ENCODE measurements at regions not wholly inside any gene's neighbourhood (a gene's known extent, or its start where the extent isn't known, plus 50 kb on each side); places are given as distances from the start of the nearest gene placed in this dataset.

DNA sequence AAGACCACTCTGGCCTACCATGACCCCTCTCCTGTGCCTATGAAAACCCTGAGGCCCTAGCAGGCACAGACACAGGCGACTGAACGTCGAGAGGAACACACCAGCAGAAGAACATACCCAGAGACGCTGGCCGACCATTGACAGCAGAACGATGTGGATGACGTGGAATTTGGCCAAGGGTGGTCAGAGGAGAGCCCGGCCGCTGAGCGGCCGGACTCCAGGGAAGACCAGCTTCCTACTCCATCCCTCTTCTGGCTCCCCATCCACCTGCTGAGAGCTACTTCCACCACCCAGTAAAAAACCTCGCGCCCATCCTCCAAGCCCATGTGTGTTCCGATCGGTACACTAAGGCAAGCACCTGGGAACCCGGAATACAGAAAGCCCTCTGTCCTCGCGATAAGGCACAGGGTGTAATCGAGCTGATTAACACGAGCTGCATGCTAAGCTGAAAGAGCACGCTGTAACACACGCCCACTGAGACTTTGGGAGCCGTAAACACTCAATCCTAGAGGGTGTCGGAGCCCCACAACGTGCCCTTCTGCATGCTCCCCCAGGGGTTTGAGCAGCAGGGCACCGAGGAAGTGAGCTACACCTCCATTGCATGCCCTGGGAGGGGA is 150.3 kb downstream of the CENPF start:
- TF ChIP-seq, protein P1, sequence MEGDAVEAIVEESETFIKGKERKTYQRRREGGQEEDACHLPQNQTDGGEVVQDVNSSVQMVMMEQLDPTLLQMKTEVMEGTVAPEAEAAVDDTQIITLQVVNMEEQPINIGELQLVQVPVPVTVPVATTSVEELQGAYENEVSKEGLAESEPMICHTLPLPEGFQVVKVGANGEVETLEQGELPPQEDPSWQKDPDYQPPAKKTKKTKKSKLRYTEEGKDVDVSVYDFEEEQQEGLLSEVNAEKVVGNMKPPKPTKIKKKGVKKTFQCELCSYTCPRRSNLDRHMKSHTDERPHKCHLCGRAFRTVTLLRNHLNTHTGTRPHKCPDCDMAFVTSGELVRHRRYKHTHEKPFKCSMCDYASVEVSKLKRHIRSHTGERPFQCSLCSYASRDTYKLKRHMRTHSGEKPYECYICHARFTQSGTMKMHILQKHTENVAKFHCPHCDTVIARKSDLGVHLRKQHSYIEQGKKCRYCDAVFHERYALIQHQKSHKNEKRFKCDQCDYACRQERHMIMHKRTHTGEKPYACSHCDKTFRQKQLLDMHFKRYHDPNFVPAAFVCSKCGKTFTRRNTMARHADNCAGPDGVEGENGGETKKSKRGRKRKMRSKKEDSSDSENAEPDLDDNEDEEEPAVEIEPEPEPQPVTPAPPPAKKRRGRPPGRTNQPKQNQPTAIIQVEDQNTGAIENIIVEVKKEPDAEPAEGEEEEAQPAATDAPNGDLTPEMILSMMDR (IDR thresholded peaks at IDR 0.05): no peak
- no peak for TF ChIP-seq POLR2A (IDR thresholded peaks at IDR 0.05)
- TF ChIP-seq POLR2AphosphoS5 (IDR thresholded peaks at IDR 0.05): no peak

Data from prostate gland (tissue), 2 donors.